Ovary (tissue), 7 donors: ENCODE measurements at regions not wholly inside any gene's neighbourhood (a gene's known extent, or its start where the extent isn't known, plus 50 kb on each side); places are given as distances from the start of the nearest gene placed in this dataset.

Source experiments
- DNase-seq, 5 donors: peaks; one replicate each; pipeline ENCODE4 v3.0.0-alpha.2; 2019 to 2020
- H3K27ac ChIP-seq, 2 donors: fragments of 200-600 bp; one replicate each; pipeline versions ENCODE4 v1.5.1 to v1.8.0; 2019 to 2022
- H3K27me3 ChIP-seq: fragments of 200-600 bp; one replicate; pipeline ENCODE4 v1.8.0; 2022
- H3K36me3 ChIP-seq: fragments of 200-600 bp; sonication (generic); one replicate; pipeline ENCODE4 v1.5.1; 2019
- H3K4me1 ChIP-seq: one replicate; pipeline ENCODE4 v1.8.1; 2013; ENCODE audit warnings: mild to moderate bottlenecking, moderate library complexity; ENCODE audit not compliant: insufficient read depth
- H3K4me3 ChIP-seq: fragments of 200-600 bp; sonication (generic); one replicate; pipeline ENCODE4 v1.5.1; 2017
- H3K9me3 ChIP-seq, 2 donors: fragments of 200-600 bp in 1 of 2; sonication (generic) in 1 of 2; one replicate each; pipeline versions ENCODE4 v1.5.1 to v1.8.1; 2013 to 2019; ENCODE audit warnings: mild to moderate bottlenecking in 1 of 2, moderate library complexity in 1 of 2
- CTCF ChIP-seq, 3 donors: fragments of 450-650 bp in 2 of 3; fragments of 200-600 bp in 1 of 3; IDR thresholded peaks; one replicate each; pipeline versions ENCODE4 v1.5.1 to v1.8.0; 2016 to 2022; ENCODE audit warnings: antibody characterized with exemption in 3 of 3, mild to moderate bottlenecking in 1 of 3
- EP300 ChIP-seq: sonication (generic); formaldehyde crosslinking; IDR thresholded peaks from one replicate; pipeline ENCODE4 v1.6.1; 2017; ENCODE audit warnings: antibody characterized with exemption
- POLR2A ChIP-seq: fragments of 450-650 bp; IDR thresholded peaks from one replicate; pipeline ENCODE4 v1.6.1; 2017; ENCODE audit warnings: antibody characterized with exemption, mild to moderate bottlenecking, moderate library complexity
- WGBS, 3 donors: extraction: QIAGEN DNeasy Blood & Tissue Kit in 1 of 3; methylation state at CpG; one replicate each; pipeline versions ENCODE4 v1.1.5 to v1.1.7; 2013 to 2017; 5-methylcytosine and 5-hydroxymethylcytosine counted together
- intact Hi-C, 4 donors: fragments of 100-400 bp; cut with DNase I; formaldehyde crosslinking; loops; one replicate each; pipeline versions ENCODE4 v1.11.0 to v1.15.1; 2022 to 2023
- donor health status: DM: no; HTN: no; CAD: no; lungs with moderate emphysema.
- donor health status: DM: no; HTN: no; CAD: no.
- donor health status: Bipolar disorder and iron deficiency.
- donor health status: DM: no; HTN: no; CAD: no.
- donor health status: DM: yes; HTN: yes; CAD: no.

GRCh38 chr5:40141896-40142295 lies 537.8 kb upstream of the PTGER4 start:
- H3K27ac ChIP-seq, result no peak overlapping the region
- no peak for DNase-seq
- TF ChIP-seq POLR2A, result no peak
- no peak for TF ChIP-seq CTCF (IDR thresholded peaks at IDR 0.05)
- no peaks in the 10 kb centered on the region for H3K4me1 ChIP-seq
- intact Hi-C loops, result no loop called here
- H3K36me3 ChIP-seq, result no peaks in the 10 kb centered on the region
- no peak overlapping the region for H3K4me3 ChIP-seq
- no peaks in the 10 kb centered on the region for H3K27me3 ChIP-seq
- H3K9me3 ChIP-seq, result no peaks in the 10 kb centered on the region

GRCh38 chr5:40141418-40141817 lies 538.3 kb upstream of the PTGER4 start:
- no peaks in the 10 kb centered on the region for H3K4me1 ChIP-seq
- H3K36me3 ChIP-seq, result no peaks in the 10 kb centered on the region
- no peak for DNase-seq
- 60 to 72% (median 71%) methylated on average over 3 of the region's 3 CpGs for WGBS, 3 donors
- H3K27me3 ChIP-seq, result no peaks in the 10 kb centered on the region
- H3K27ac ChIP-seq, result no peak overlapping the region
- TF ChIP-seq EP300, result no peak
- intact Hi-C loops, result no loop called here
- no peaks in the 10 kb centered on the region for H3K9me3 ChIP-seq
- no peak overlapping the region for H3K4me3 ChIP-seq

GRCh38 chr5:40137223-40137622 lies 542.5 kb upstream of the PTGER4 start:
- Histone ChIP-seq H3K36me3 (no peaks in the 10 kb centered on the region), H3K27me3 (no peaks in the 10 kb centered on the region), H3K4me1 (no peaks in the 10 kb centered on the region), H3K27ac (no peak overlapping the region), H3K4me3 (no peak overlapping the region), H3K9me3 (no peaks in the 10 kb centered on the region)
- 67 to 86% (median 82%) methylated on average over 1 of the region's 1 CpG for WGBS, 3 donors
- no peak for DNase-seq
- intact Hi-C loops, result no loop called here
- TF ChIP-seq CTCF (IDR thresholded peaks at IDR 0.05) (no peak), POLR2A (no peak)

GRCh38 chr5:40134883-40135520 lies 544.7 kb upstream of the PTGER4 start:
- Histone ChIP-seq H3K27ac (no peak overlapping the region), H3K36me3 (no peaks in the 10 kb centered on the region), H3K4me1 (no peaks in the 10 kb centered on the region), H3K27me3 (no peaks in the 10 kb centered on the region), H3K4me3 (no peak overlapping the region), H3K9me3 (no peaks in the 10 kb centered on the region)
- intact Hi-C loops, result no loop called here
- WGBS, 3 donors, result 22 to 36% (median 29%) methylated on average over 3 of the region's 3 CpGs
- no peak for TF ChIP-seq EP300
- no peak for TF ChIP-seq CTCF (IDR thresholded peaks at IDR 0.05)
- TF ChIP-seq POLR2A, result no peak
- no peak for DNase-seq

GRCh38 chr5:40124367-40124766 lies 555.3 kb upstream of the PTGER4 start:
- Histone ChIP-seq H3K27me3 (no peaks in the 10 kb centered on the region), H3K27ac (no peak overlapping the region), H3K4me3 (no peak overlapping the region), H3K36me3 (no peaks in the 10 kb centered on the region), H3K9me3 (no peaks in the 10 kb centered on the region), H3K4me1 (no peaks in the 10 kb centered on the region)
- WGBS, 3 donors, result 52 to 58% (median 54%) methylated on average over 2 of the region's 2 CpGs
- TF ChIP-seq EP300, result no peak
- no peak for TF ChIP-seq POLR2A
- no peak for TF ChIP-seq CTCF (IDR thresholded peaks at IDR 0.05)
- intact Hi-C loops, result no loop called here
- DNase-seq, result no peak
